ENCODE measurements at regions not wholly inside any gene's neighbourhood (a gene's known extent, or its start where the extent isn't known, plus 50 kb on each side); places are given as distances from the start of the nearest gene placed in this dataset.

- DNase-seq (ENCODE audit: low spot score): no peak
Observed at GRCh38 chr15:91473894-91474545, 374.0 kb downstream of the SV2B start.

GRCh38 chr15:91476861-91477260 lies 376.6 kb upstream of the SLCO3A1 start:
- no peak for DNase-seq (ENCODE audit: low spot score)

GRCh38 chr15:91478717-91479191 lies 374.8 kb upstream of the SLCO3A1 start:
- no peak for DNase-seq (ENCODE audit: low spot score)

DNA sequence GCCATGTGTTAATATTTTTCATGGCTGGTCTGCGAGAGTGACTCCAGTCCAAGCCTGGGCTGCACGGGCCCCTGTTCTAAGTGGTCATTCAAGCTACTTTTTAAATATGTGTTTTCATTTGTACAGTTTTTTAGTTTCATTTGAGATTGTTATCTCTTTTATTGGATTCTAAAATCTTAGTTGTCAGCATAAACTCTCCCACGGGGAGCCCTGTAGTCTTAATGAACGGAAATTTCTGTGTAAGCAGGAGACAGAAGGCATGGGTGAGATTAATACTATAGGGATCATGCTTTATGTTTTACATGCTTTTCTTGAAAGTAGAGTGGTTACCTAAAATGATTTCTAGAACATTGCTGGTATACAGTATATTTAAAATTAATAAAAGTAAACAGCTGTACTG lies 373.1 kb upstream of the SLCO3A1 start:
- DNase-seq (ENCODE audit: low spot score): no peak

GRCh38 chr15:91482799-91483198 lies 370.7 kb upstream of the SLCO3A1 start:
- DNase-seq (ENCODE audit: low spot score): no peak

DNA sequence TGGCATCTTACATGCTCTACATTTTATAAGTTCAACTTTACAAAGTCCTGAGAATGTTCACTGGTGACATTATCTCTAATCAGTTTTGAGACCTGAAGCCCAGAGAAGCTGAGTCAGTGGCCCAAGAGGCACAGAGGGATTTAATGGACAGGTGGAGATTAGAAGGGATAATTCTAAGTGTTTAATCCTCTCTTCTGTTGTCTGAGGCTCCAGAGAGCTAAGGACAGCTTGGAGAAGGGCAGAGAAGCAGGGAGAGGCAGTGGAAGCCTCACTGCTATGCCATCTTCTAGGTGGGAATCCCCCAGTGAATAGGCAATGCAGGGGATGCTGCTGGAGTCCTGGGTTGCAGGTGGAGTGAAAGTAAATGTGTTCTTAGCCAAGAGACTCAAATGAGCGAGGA lies 369.4 kb upstream of the SLCO3A1 start:
- DNase-seq (ENCODE audit: low spot score): no peak

DNA sequence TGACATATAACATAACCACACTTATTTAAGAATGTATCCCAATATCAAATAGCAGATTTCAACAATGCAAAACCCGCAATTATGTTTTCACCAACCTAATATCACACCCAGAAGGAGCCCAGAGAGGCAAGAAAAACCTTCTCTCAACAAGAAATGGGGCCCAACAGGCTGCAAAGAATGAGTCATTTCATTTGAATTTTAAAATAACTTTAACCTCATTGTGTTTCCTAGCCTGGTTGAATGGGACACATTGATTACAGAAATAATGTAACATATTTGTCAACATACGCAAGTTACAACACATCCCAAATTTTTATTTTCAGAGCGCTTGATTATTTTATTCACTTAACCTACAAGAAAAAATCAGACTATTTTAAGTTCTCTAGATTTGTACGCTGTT lies 365.1 kb upstream of the SLCO3A1 start:
- DNase-seq (ENCODE audit: low spot score): no peak

GRCh38 chr15:91490211-91490610 lies 363.3 kb upstream of the SLCO3A1 start:
- DNase-seq (ENCODE audit: low spot score): no peak

- no peak for DNase-seq (ENCODE audit: low spot score)
Observed at GRCh38 chr15:91491101-91491950, 362.2 kb upstream of the SLCO3A1 start.

DNA sequence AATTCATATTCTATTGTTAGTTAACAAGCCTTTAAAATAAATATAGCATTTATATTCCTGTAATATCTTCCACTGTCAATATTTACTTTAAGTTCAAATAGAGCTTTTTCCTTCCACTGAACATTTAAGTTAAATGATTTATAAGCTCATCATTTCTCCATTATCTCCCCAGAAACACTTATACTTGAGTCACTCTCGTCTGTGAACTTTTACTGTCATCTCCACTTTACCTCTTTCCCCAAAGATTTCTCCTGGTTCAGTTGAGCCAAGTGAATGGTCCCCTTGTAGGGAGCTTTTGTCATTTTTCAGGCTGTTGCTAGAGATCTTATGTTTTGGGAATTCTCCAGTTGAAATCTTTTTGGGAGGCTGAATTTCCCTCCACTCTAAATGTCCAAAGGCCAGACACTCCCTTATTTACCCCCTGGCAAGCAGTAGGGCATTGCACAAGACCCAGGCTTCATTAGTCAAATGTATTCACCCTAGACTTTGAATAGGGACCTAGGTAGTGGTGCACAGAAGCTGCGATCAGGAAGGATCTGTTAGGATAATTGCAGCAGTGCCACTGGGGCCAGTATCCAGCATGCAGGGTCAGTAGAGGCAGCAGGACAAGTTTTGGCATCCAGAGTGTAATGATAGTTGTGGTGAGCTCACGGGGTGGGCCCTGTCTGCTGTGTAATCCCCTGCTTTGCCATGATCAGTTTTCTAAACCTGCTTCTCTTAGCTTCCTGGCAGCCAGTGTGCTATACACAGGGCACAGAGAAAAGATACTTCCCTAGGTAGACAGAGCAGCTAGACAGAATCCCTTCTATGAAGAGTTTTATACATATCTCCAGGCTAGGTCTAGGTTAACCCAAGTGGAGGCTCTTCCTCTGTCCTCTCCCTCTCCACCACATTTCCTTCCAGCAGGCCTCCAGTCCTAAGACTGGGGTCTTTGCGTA lies 356.5 kb upstream of the SLCO3A1 start:
- DNase-seq (ENCODE audit: low spot score): no peak

DNA sequence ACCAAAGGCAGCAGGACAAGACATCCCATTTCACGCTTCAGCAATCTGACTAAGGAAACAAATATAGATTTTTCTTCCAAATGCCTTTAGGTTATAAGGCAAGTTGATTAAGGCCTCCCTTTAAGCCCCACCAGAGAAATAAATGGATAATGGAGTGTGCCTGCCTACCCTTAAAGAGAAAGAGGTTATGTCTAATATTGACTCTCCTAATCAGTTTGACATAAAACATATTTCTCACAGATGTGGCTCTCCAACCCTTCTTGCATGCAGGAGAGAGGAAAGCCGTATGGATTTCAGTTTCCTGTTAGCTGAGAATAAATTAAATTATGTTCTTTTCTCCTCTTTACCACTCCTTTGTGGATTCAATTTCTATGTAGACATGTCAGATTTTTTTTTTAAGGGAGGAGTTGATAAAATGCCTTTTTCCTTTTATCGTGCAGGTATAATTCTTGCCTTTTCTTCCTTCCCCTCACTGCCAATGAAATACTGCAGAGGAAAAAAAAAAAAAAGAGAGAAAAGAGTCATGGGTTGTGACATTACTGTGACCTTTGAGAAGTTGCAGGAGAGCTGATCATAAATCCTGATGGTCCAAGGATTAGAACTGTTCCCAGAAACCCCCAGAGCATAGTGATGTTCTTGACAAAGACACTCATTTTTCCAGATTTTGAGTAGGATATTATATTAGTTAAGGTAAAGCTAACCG lies 355.3 kb upstream of the SLCO3A1 start:
- DNase-seq (ENCODE audit: low spot score): no peak

- DNase-seq (ENCODE audit: low spot score): no peak
Observed at GRCh38 chr15:91498749-91499062, 354.8 kb upstream of the SLCO3A1 start.

GRCh38 chr15:91499774-91500383 lies 353.6 kb upstream of the SLCO3A1 start:
- DNase-seq (ENCODE audit: low spot score): no peak

- DNase-seq (ENCODE audit: low spot score): no peak
Observed at GRCh38 chr15:91508633-91509032, 344.9 kb upstream of the SLCO3A1 start.

DNA sequence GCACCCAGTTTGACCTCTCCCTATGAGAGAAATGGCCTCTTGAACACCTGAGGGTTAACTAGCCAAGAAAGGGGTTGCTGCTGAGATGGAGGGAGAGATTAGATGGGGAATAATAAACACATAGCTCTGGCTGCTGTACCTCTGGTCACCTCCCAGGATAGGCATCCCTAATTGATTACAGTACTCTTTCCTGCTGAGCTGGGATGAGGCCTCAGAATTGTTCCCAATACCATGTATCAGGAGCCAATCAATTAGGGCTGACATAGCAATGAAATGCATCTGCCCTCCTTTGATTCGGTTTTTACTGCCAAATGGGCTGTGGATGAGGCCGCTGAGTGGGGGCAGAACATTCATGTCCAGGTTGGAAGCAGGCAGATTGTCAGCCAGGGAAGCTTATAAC lies 339.4 kb upstream of the SLCO3A1 start:
- DNase-seq (ENCODE audit: low spot score): no peak

DNA sequence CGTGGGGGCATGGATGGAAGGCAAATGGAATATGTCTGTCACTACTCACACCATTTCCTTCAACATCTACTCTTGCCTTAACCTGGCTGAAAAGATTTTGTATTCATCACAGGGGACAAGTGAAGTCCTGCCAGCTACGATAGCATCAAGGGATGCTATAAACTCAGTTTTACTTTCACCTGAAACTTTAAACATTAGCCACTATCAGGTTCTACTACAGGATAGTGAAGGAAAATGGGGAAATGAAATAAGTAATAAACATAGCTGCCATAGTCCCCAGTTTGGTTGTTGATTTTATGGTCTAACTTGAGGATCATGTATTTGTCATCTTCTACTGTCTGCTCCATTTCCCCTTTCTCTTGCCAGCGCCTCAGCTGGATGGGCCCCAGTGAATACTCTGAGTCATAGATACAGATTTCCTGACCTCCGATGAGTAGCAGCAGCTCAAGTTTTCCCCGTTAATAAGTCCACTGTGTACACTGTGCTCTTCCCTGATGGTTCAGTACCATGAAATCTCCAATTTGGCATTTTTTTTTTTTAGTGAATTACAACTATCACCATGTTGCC lies 338.2 kb upstream of the SLCO3A1 start:
- DNase-seq (ENCODE audit: low spot score): no peak

- DNase-seq (ENCODE audit: low spot score): no peak
Observed at GRCh38 chr15:91516866-91517265, 336.6 kb upstream of the SLCO3A1 start.

- no peak for DNase-seq (ENCODE audit: low spot score)
Observed at GRCh38 chr15:91517491-91518200, 335.9 kb upstream of the SLCO3A1 start.

GRCh38 chr15:91520850-91521249 lies 332.7 kb upstream of the SLCO3A1 start:
- DNase-seq (ENCODE audit: low spot score): no peak

DNA sequence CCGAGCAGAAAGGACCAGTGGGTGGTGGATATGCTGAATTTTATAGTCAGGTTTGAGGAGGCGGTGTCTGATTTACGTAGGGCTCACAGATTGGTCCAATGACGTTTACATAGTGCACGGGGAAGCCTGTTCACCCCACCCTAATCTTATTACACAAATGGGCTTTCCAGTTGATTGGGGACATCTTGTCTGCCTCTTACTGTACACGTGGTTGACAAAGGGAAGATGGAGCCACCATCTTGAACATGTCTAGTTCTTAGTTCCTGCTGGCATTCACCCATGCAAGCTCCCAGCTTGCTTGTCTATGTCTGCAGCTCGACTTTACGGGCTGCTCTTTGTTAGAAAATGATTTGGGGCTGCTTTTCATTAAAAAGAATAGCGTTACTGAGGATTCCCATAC lies 332.0 kb upstream of the SLCO3A1 start:
- no peak for DNase-seq (ENCODE audit: low spot score)

GRCh38 chr15:91521996-91522395 lies 331.5 kb upstream of the SLCO3A1 start:
- no peak for DNase-seq (ENCODE audit: low spot score)

Data from NAMALWA (cell line).